ENCODE measurements at regions not wholly inside any gene's neighbourhood (a gene's known extent, or its start where the extent isn't known, plus 50 kb on each side); places are given as distances from the start of the nearest gene placed in this dataset.

- no peaks in the 10 kb centered on the region for H3K79me2 ChIP-seq (ENCODE audit: low read depth)
- H3K27me3 ChIP-seq (ENCODE audit: insufficient read depth, low read depth): no peaks in the 10 kb centered on the region
- H3K9me2 ChIP-seq (ENCODE audit: insufficient read depth): no peaks in the 10 kb centered on the region
- H3F3A ChIP-seq (ENCODE audit: insufficient read depth, low read depth): no peaks in the 10 kb centered on the region
- H2AFZ ChIP-seq: no peak overlapping the region
- no peak for DNase-seq
- no peak overlapping the region for H3K4me3 ChIP-seq
- H3K4me2 ChIP-seq: no peak overlapping the region
- intact Hi-C loops (cut with micrococcal nuclease; ENCODE audit: unreplicated experiment): no loop called here
- H3K27ac ChIP-seq: no peak overlapping the region
- H3K36me3 ChIP-seq (ENCODE audit: low read depth): no peaks in the 10 kb centered on the region
- H3K4me1 ChIP-seq (replicated peaks; ENCODE audit: insufficient read depth): no peaks in the 10 kb centered on the region
- ChIA-PET POLR2A (ENCODE audit: unreplicated experiment) (no interaction called here), CTCF (no interaction called here)
- TF ChIP-seq CTCF (conservative IDR thresholded peaks at IDR 0.05): no peak
- no peak for TF ChIP-seq EZH2 (IDR thresholded peaks at IDR 0.05; ENCODE audit: low read depth)
- H3K9me3 ChIP-seq (ENCODE audit: insufficient read depth, low read depth): no peaks in the 10 kb centered on the region
- H4K20me1 ChIP-seq (ENCODE audit: insufficient read depth): no peaks in the 10 kb centered on the region
- no TSS peak for BruUV-seq (replicated peaks)
Observed at GRCh38 chr2:151119374-151119773, 142.3 kb downstream of the RBM43 start.

- H3K4me2 ChIP-seq: no peak overlapping the region
- no peaks in the 10 kb centered on the region for H3K9me3 ChIP-seq (ENCODE audit: insufficient read depth, low read depth)
- H3F3A ChIP-seq (ENCODE audit: insufficient read depth, low read depth): no peaks in the 10 kb centered on the region
- H3K27me3 ChIP-seq (ENCODE audit: insufficient read depth, low read depth): no peaks in the 10 kb centered on the region
- ChIA-PET POLR2A (ENCODE audit: unreplicated experiment) (no interaction called here), CTCF (no interaction called here)
- no peaks in the 10 kb centered on the region for H3K4me1 ChIP-seq (replicated peaks; ENCODE audit: insufficient read depth)
- intact Hi-C loops (cut with micrococcal nuclease; ENCODE audit: unreplicated experiment): no loop called here
- DNase-seq: no peak
- no peak overlapping the region for H3K27ac ChIP-seq
- BruUV-seq (replicated peaks): no TSS peak
- no peaks in the 10 kb centered on the region for H4K20me1 ChIP-seq (ENCODE audit: insufficient read depth)
- H3K36me3 ChIP-seq (ENCODE audit: low read depth): no peaks in the 10 kb centered on the region
- H2AFZ ChIP-seq: no peak overlapping the region
- TF ChIP-seq EZH2 (IDR thresholded peaks at IDR 0.05; ENCODE audit: low read depth) (no peak), CTCF (conservative IDR thresholded peaks at IDR 0.05) (no peak)
- no peaks in the 10 kb centered on the region for H3K9me2 ChIP-seq (ENCODE audit: insufficient read depth)
- no peaks in the 10 kb centered on the region for H3K79me2 ChIP-seq (ENCODE audit: low read depth)
- no peak overlapping the region for H3K4me3 ChIP-seq
Observed at GRCh38 chr2:151118269-151118668, 143.4 kb downstream of the RBM43 start.

GRCh38 chr2:151114874-151115273 lies 146.8 kb downstream of the RBM43 start:
- POLR2A ChIA-PET (ENCODE audit: unreplicated experiment): no interaction called here

More at GRCh38 chr2:151114874-151115273, 146.8 kb downstream of the RBM43 start:
- intact Hi-C loops (cut with micrococcal nuclease; ENCODE audit: unreplicated experiment): no loop called here
- no peak overlapping the region for H3K27ac ChIP-seq
- CTCF ChIA-PET: no interaction called here
- H3K4me1 ChIP-seq (replicated peaks; ENCODE audit: insufficient read depth): no peaks in the 10 kb centered on the region
- H3F3A ChIP-seq (ENCODE audit: insufficient read depth, low read depth): no peaks in the 10 kb centered on the region
- no peaks in the 10 kb centered on the region for H3K27me3 ChIP-seq (ENCODE audit: insufficient read depth, low read depth)
- H4K20me1 ChIP-seq (ENCODE audit: insufficient read depth): no peaks in the 10 kb centered on the region
- no peak for DNase-seq
- BruUV-seq (replicated peaks): no TSS peak
- TF ChIP-seq CTCF (conservative IDR thresholded peaks at IDR 0.05): no peak
- no peak for TF ChIP-seq EZH2 (IDR thresholded peaks at IDR 0.05; ENCODE audit: low read depth)
- H3K4me3 ChIP-seq: no peak overlapping the region
- no peaks in the 10 kb centered on the region for H3K36me3 ChIP-seq (ENCODE audit: low read depth)
- H2AFZ ChIP-seq: no peak overlapping the region
- no peaks in the 10 kb centered on the region for H3K9me2 ChIP-seq (ENCODE audit: insufficient read depth)
- no peaks in the 10 kb centered on the region for H3K9me3 ChIP-seq (ENCODE audit: insufficient read depth, low read depth)
- no peaks in the 10 kb centered on the region for H3K79me2 ChIP-seq (ENCODE audit: low read depth)
- no peak overlapping the region for H3K4me2 ChIP-seq

Data from PC-9 (cell line).